Astrocyte (in vitro differentiated cells and primary cell): ENCODE measurements at regions not wholly inside any gene's neighbourhood (a gene's known extent, or its start where the extent isn't known, plus 50 kb on each side); places are given as distances from the start of the nearest gene placed in this dataset.

Source experiments
- DNase-seq: peaks from one replicate; pipeline ENCODE4 v3.0.0-alpha.2; 2010; ENCODE audit warnings: low read depth
- FAIRE-seq: peaks from 2 replicates; lab custom pipeline; 2011; peaks lifted over from hg19 to GRCh38; lab: Jason Lieb, UNC
- H2AFZ ChIP-seq: 2 replicates; pipeline ENCODE4 v1.6.0; 2012; ENCODE audit warnings: low read depth, low read length, inconsistent platforms
- H3K27ac ChIP-seq: 2 replicates; pipeline ENCODE4 v1.5.1; 2011; ENCODE audit warnings: low read depth, low read length, inconsistent platforms
- H3K27me3 ChIP-seq: 2 replicates; pipeline ENCODE4 v1.6.0; 2011; ENCODE audit warnings: low read length, inconsistent platforms; ENCODE audit not compliant: insufficient read depth
- H3K36me3 ChIP-seq: 2 replicates; pipeline ENCODE4 v1.5.1; 2011; ENCODE audit warnings: low read length, inconsistent platforms; ENCODE audit not compliant: insufficient read depth
- H3K4me1 ChIP-seq: 2 replicates; pipeline ENCODE4 v1.5.1; 2011; ENCODE audit warnings: low read length, inconsistent platforms; ENCODE audit not compliant: insufficient read depth
- H3K4me2 ChIP-seq: 2 replicates; pipeline ENCODE4 v1.6.0; 2012; ENCODE audit warnings: low read length, inconsistent platforms
- H3K4me3 ChIP-seq: 2 replicates; pipeline ENCODE4 v1.5.1; 2011; ENCODE audit warnings: low read depth, mild to moderate bottlenecking, low read length, inconsistent platforms; ENCODE audit not compliant: insufficient read depth
- H3K79me2 ChIP-seq: 2 replicates; pipeline ENCODE4 v1.6.0; 2012; ENCODE audit warnings: mild to moderate bottlenecking, low read length, inconsistent platforms; ENCODE audit not compliant: insufficient read depth
- H3K9ac ChIP-seq: 2 replicates; pipeline ENCODE4 v1.6.0; 2012; ENCODE audit warnings: mild to moderate bottlenecking, low read length, inconsistent platforms
- H3K9me3 ChIP-seq: 2 replicates; pipeline ENCODE4 v1.5.1; 2012; ENCODE audit warnings: low read depth, mild to moderate bottlenecking, low read length, inconsistent platforms; ENCODE audit not compliant: insufficient read depth
- H4K20me1 ChIP-seq: 2 replicates; pipeline ENCODE4 v1.6.0; 2012; ENCODE audit warnings: low read length, inconsistent platforms; ENCODE audit not compliant: insufficient read depth
- H3K27ac Mint-ChIP-seq: one replicate; pipeline ENCODE4 v1.8.0; 2021; ENCODE audit warnings: mild to moderate bottlenecking, mixed read lengths; ENCODE audit not compliant: unreplicated experiment
- H3K27me3 Mint-ChIP-seq: one replicate; pipeline ENCODE4 v1.8.0; 2021; ENCODE audit warnings: low read depth, mixed read lengths; ENCODE audit not compliant: unreplicated experiment
- H3K36me3 Mint-ChIP-seq: one replicate; pipeline ENCODE4 v1.8.0; 2021; ENCODE audit warnings: low read depth, mixed read lengths; ENCODE audit not compliant: unreplicated experiment
- H3K4me1 Mint-ChIP-seq: one replicate; pipeline ENCODE4 v1.8.0; 2021; ENCODE audit warnings: low read depth, mixed read lengths; ENCODE audit not compliant: unreplicated experiment
- H3K4me3 Mint-ChIP-seq: one replicate; pipeline ENCODE4 v1.8.0; 2021; ENCODE audit warnings: mild to moderate bottlenecking, moderate library complexity, mixed read lengths; ENCODE audit not compliant: unreplicated experiment
- H3K9me3 Mint-ChIP-seq: one replicate; pipeline ENCODE4 v1.8.0; 2021; ENCODE audit warnings: mild to moderate bottlenecking, mixed read lengths; ENCODE audit not compliant: unreplicated experiment
- CTCF ChIP-seq: IDR thresholded peaks from 2 replicates; pipeline ENCODE4 v1.5.1; 2011; ENCODE audit warnings: low read depth, mild to moderate bottlenecking, inconsistent platforms, low read length, moderate library complexity; ENCODE audit not compliant: insufficient read depth
- EZH2 ChIP-seq: IDR thresholded peaks from 2 replicates; pipeline ENCODE4 v1.6.1; 2012; ENCODE audit warnings: mild to moderate bottlenecking, low read length, inconsistent platforms; ENCODE audit not compliant: insufficient read depth

DNA sequence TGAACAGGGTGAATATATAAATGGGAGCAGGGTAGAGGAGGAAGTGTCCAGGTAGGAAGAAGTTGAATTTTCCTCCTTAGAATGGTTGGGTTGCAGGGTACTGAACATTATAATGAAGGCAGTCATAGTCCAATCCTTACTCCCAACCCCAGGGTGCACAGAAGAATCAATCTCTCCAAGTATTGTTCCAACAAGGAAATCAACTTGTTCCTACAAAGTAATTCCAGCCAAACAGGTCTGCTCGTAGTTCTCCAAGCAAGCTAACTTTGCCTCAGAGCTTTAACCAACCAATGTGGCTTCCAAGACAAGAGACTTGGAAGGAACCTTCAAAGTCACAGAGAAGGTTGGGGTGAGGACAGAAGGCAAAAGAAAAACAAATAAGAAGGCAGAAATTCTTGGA, 527.2 kb downstream of the MED13L start:
- H3K27ac ChIP-seq = no peak overlapping the region
- H3K9ac ChIP-seq = no peak overlapping the region
- no peak overlapping the region for H2AFZ ChIP-seq
- no peak overlapping the region for H3K4me2 ChIP-seq
- no peaks in the 10 kb centered on the region for H3K4me1 Mint-ChIP-seq
- peaks cover 11% of the 10 kb centered on the region for H3K27me3 ChIP-seq
- H3K4me3 ChIP-seq = no peak overlapping the region
- no peak for FAIRE-seq
- no peak overlapping the region for H3K27ac Mint-ChIP-seq
- H3K36me3 ChIP-seq = no peaks in the 10 kb centered on the region
- H3K27me3 Mint-ChIP-seq = peaks cover 40% of the 10 kb centered on the region
- H3K4me3 Mint-ChIP-seq = no peak overlapping the region
- DNase-seq = no peak
- H3K4me1 ChIP-seq = peaks cover 3% of the 10 kb centered on the region
- TF ChIP-seq EZH2 = no peak
- no peak for TF ChIP-seq CTCF
- H3K9me3 Mint-ChIP-seq = no peaks in the 10 kb centered on the region
- no peaks in the 10 kb centered on the region for H4K20me1 ChIP-seq
- H3K79me2 ChIP-seq = no peaks in the 10 kb centered on the region
- H3K9me3 ChIP-seq = no peaks in the 10 kb centered on the region
- H3K36me3 Mint-ChIP-seq = no peaks in the 10 kb centered on the region

- no peak overlapping the region for H3K4me3 ChIP-seq
- H3K4me3 Mint-ChIP-seq = no peak overlapping the region
- H3K36me3 Mint-ChIP-seq = no peaks in the 10 kb centered on the region
- no peak for TF ChIP-seq CTCF
- no peak for TF ChIP-seq EZH2
- peaks cover 36% of the 10 kb centered on the region for H3K27me3 Mint-ChIP-seq
- H3K79me2 ChIP-seq = no peaks in the 10 kb centered on the region
- H3K27me3 ChIP-seq = peaks cover 6% of the 10 kb centered on the region
- H3K27ac Mint-ChIP-seq = no peak overlapping the region
- FAIRE-seq (no peak), DNase-seq (no peak)
- H3K4me2 ChIP-seq = no peak overlapping the region
- H3K4me1 Mint-ChIP-seq = no peaks in the 10 kb centered on the region
- no peaks in the 10 kb centered on the region for H4K20me1 ChIP-seq
- no peaks in the 10 kb centered on the region for H3K9me3 ChIP-seq
- H2AFZ ChIP-seq = no peak overlapping the region
- no peaks in the 10 kb centered on the region for H3K36me3 ChIP-seq
- H3K27ac ChIP-seq = no peak overlapping the region
- H3K4me1 ChIP-seq = peaks cover 3% of the 10 kb centered on the region
- no peak overlapping the region for H3K9ac ChIP-seq
- H3K9me3 Mint-ChIP-seq = no peaks in the 10 kb centered on the region
Observed at GRCh38 chr12:115749071-115749841, 528.2 kb downstream of the MED13L start.

- no peak for FAIRE-seq
- Histone ChIP-seq H3K36me3 (no peaks in the 10 kb centered on the region), H3K9me3 (no peaks in the 10 kb centered on the region), H3K4me3 (no peak overlapping the region), H3K79me2 (no peaks in the 10 kb centered on the region), H3K4me1 (no peaks in the 10 kb centered on the region), H3K27ac (no peak overlapping the region), H4K20me1 (no peaks in the 10 kb centered on the region), H3K4me2 (no peak overlapping the region), H3K27me3 (peaks cover 5% of the 10 kb centered on the region), H3K9ac (no peak overlapping the region), H2AFZ (no peak overlapping the region)
- Mint-ChIP-seq H3K27ac (no peak overlapping the region), H3K4me3 (no peak overlapping the region), H3K27me3 (peaks cover 29% of the 10 kb centered on the region), H3K36me3 (no peaks in the 10 kb centered on the region), H3K4me1 (no peaks in the 10 kb centered on the region), H3K9me3 (peaks cover 2% of the 10 kb centered on the region)
- DNase-seq = no peak
- TF ChIP-seq CTCF (no peak), EZH2 (no peak)
Observed at GRCh38 chr12:115740586-115741155, 536.8 kb downstream of the MED13L start.
